ENCODE measurements at regions not wholly inside any gene's neighbourhood (a gene's known extent, or its start where the extent isn't known, plus 50 kb on each side); places are given as distances from the start of the nearest gene placed in this dataset.

DNA sequence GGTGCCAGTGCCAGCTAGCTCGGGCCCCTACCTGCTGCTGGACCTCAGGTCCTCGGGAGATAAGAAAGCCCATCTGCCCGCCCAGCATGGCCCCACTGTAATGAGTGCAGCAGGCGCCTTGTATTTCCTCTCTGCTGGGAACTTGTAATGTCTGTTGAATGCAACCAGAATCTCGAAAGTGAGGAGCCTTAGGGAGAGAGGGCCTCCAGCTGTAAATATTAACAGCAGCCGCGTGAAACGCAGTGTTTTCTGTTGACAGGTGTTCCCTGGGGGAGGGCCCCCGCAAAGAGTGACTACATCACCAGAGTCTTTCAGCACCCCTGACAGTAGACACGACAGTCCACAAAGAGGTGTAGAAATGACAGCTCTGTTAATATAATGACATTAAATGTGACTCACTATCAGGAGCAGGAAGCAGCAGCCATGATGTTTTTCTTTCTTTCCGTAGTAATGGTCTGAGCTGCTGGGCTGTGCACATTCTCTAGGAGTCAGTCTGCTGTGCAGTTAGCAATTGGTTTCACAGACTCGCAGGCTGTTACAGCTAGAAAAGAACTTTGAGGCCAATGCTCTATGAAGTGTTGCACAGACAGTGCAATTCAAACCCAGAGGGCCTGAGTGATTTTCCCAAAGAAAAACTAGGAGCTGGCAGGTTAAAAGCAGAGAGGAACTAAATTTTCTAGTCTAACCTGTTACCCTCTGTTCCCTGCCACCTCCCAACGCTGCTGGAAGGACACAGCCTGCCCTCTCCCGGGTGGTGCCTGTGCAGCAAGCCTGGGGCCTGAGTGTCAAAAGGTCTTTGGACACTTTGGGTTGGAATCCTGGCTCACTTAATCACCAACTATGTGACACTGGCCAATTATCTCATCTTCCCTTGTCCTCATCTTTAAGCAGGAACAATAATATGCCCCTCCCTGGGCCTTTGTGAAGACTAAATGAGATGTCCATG lies 58.6 kb upstream of the WASF3 start:
- Histone ChIP-seq H3K4me2 (ENCODE audit: low read depth, low read length) (no peak overlapping the region), H3K4me3 (ENCODE audit: insufficient read depth, low read depth, low read length) (no peak overlapping the region), H3K9ac (ENCODE audit: low read depth, low read length) (no peak overlapping the region), H2AK5ac (ENCODE audit: low read depth, low read length) (peak overlapping the region; percentile 75), H4K91ac (ENCODE audit: insufficient read depth, low read depth, low read length) (peak overlapping the region; percentile 8; the same call in 1 of the 2 replicates), H4K20me1 (ENCODE audit: insufficient read depth, low read length) (no peaks in the 10 kb centered on the region), H3K23ac (ENCODE audit: low read depth, low read length) (peak overlapping the region; percentile 52; the same call in 1 of the 2 replicates), H3K9me3 (ENCODE audit: control insufficient read depth, insufficient read depth, low read length) (no peaks in the 10 kb centered on the region), H3K4ac (ENCODE audit: low read depth, low read length) (peak overlapping the region; percentile 68), H3K14ac (replicated peaks; ENCODE audit: low read depth, low read length) (peak overlapping the region; percentile 74; the same call in 1 of the 2 replicates), H3K18ac (ENCODE audit: low read depth, low read length) (peak overlapping the region; percentile 1; the same call in 1 of the 2 replicates), H3K9me1 (ENCODE audit: insufficient read depth, low read length) (peaks cover 18% of the 10 kb centered on the region), H3K27ac (ENCODE audit: insufficient read depth, low read length) (peak overlapping the region; percentile 51), H2BK20ac (ENCODE audit: low read depth, low read length) (peak overlapping the region; percentile 67), H3K36me3 (ENCODE audit: control insufficient read depth, insufficient read depth, low read length) (no peaks in the 10 kb centered on the region), H2BK15ac (ENCODE audit: low read depth, low read length) (peak overlapping the region; percentile 32; the same call in 2 of the 3 replicates), H2BK120ac (ENCODE audit: low read depth, low read length) (peak overlapping the region; percentile 80), H2AK9ac (replicated peaks; ENCODE audit: low read depth, low read length, poor library complexity) (peak overlapping the region; percentile 68), H2BK5ac (ENCODE audit: low read depth, low read length, poor library complexity, severe bottlenecking) (peak overlapping the region; percentile 68), H4K5ac (ENCODE audit: low read depth, low read length) (no peak overlapping the region), H4K8ac (ENCODE audit: low read depth in 2 of 2, low read length in 2 of 2) (peak overlapping the region in 1 of 2 experiments; percentile 76; a peak in 2 of 4 replicates), H3K56ac (ENCODE audit: extremely low read depth, insufficient read depth, low read length) (no peak overlapping the region; the same call in 1 of the 2 replicates), H3K27me3 (ENCODE audit: control insufficient read depth, insufficient read depth, low read length) (no peaks in the 10 kb centered on the region; the same call in 1 of the 2 replicates), H3K4me1 (ENCODE audit: control insufficient read depth, insufficient read depth, low read length) (peaks cover 22% of the 10 kb centered on the region), H3K79me1 (ENCODE audit: low read depth in 1 of 2, low read length in 2 of 2) (no peaks in the 10 kb centered on the region), H2AFZ (replicated peaks; ENCODE audit: low read length, poor library complexity) (peak overlapping the region; percentile 83)
- in situ Hi-C loops (cut with MboI; ENCODE audit: low sequenced_read_pairs) (no loop called here), intact Hi-C loops (cut with micrococcal nuclease) (loop anchor here (5.0 to 10.0 kb wide), 3 partner anchors 58 to 244 kb away; partner anchors contain the start of genes CDK8 and WASF3), dilution Hi-C loops (cut with HindIII; ENCODE audit: low sequenced_read_pairs, unreplicated experiment) (no loop called here)
- TF ChIP-seq RFX5 (IDR thresholded peaks at IDR 0.05; ENCODE audit: low read depth, low read length), result no peak
- TF ChIP-seq FOS (IDR thresholded peaks at IDR 0.05; ENCODE audit: low read depth, low read length), result 0 out of 2 replicates have a peak, but pooled peaks have one; percentile 18
- ATAC-seq (ENCODE audit: low read depth) (peak; percentile 19; the same call in 1 of the 2 replicates), DNase-seq (peak; percentile 43)
- no TSS peak for BruUV-seq (replicated peaks)
- POLR2A ChIA-PET (ENCODE audit: unreplicated experiment), result no interaction called here
- CTCF ChIA-PET, result interaction anchor here (1.7 to 1.9 kb wide), 2 partner anchors 200 to 314 kb away, joined by 5 to 6 read pairs; no protein-coding TSS in a partner anchor
- WGBS, 2 experiments (ENCODE audit: extremely low coverage in 2 of 2, insufficient read length in 1 of 2), result 46% methylated on average over 4 of the region's 14 CpGs; no CpG with 5 or more reads in 1 of the 2 experiments

Data from IMR-90 (cell line).